ENCODE measurements at regions not wholly inside any gene's neighbourhood (a gene's known extent, or its start where the extent isn't known, plus 50 kb on each side); places are given as distances from the start of the nearest gene placed in this dataset.

- no peak for TF ChIP-seq EZH2 (IDR thresholded peaks at IDR 0.05; ENCODE audit: low read length, unreplicated experiment)
- TF ChIP-seq CTCF (conservative IDR thresholded peaks at IDR 0.05; ENCODE audit: low read depth, low read length): no peak
Measured at GRCh38 chr4:112802780-112803179, 165.8 kb downstream of the LARP7 start.

All from PC-3 (cell line).